MM.1S (cell line): ENCODE measurements at regions not wholly inside any gene's neighbourhood (a gene's known extent, or its start where the extent isn't known, plus 50 kb on each side); places are given as distances from the start of the nearest gene placed in this dataset.

Source experiments
- DNase-seq: peaks from one replicate; pipeline ENCODE4 v3.0.0-alpha.2; 2015
- H2AFZ ChIP-seq: fragments of 300-600 bp; sonication (generic); 2 replicates; pipeline ENCODE4 v1.6.0; 2016; ENCODE audit warnings: antibody characterized with exemption, low read length
- H3F3A ChIP-seq: fragments of 300-600 bp; sonication (generic); 2 replicates; pipeline ENCODE4 v1.6.1; 2016; ENCODE audit warnings: mild to moderate bottlenecking, antibody characterized with exemption, low read length, moderate library complexity, mixed read lengths; ENCODE audit not compliant: insufficient read depth
- H3K27ac ChIP-seq: fragments of 300-600 bp; sonication (generic); 2 replicates; pipeline ENCODE4 v1.5.1; 2016; ENCODE audit warnings: mild to moderate bottlenecking, low read length
- H3K27me3 ChIP-seq: fragments of 300-600 bp; sonication (generic); replicated peaks from 2 replicates; pipeline ENCODE4 v1.6.0; 2016; ENCODE audit warnings: low read length; ENCODE audit not compliant: insufficient read depth
- H3K36me3 ChIP-seq: fragments of 300-600 bp; sonication (generic); replicated peaks from 2 replicates; pipeline ENCODE4 v1.6.1; 2016; ENCODE audit warnings: mild to moderate bottlenecking, low read length, mixed read lengths; ENCODE audit not compliant: insufficient read depth
- H3K4me1 ChIP-seq: fragments of 300-600 bp; sonication (generic); 2 replicates; pipeline ENCODE4 v1.6.1; 2016; ENCODE audit warnings: low read length, mixed read lengths
- H3K4me2 ChIP-seq: fragments of 300-600 bp; sonication (generic); 2 replicates; pipeline ENCODE4 v1.6.0; 2016; ENCODE audit warnings: low read depth, low read length
- H3K4me3 ChIP-seq: fragments of 300-600 bp; sonication (generic); 2 replicates; pipeline ENCODE4 v1.5.1; 2016; ENCODE audit warnings: low read length, mixed read lengths
- H3K79me2 ChIP-seq: fragments of 300-600 bp; sonication (generic); 2 replicates; pipeline ENCODE4 v1.6.1; 2016; ENCODE audit warnings: mixed run types, low read length, mixed read lengths
- H3K9ac ChIP-seq: fragments of 300-600 bp; sonication (generic); 2 replicates; pipeline ENCODE4 v1.6.1; 2016; ENCODE audit warnings: low read length, mixed read lengths
- H3K9me2 ChIP-seq: fragments of 300-600 bp; sonication (generic); replicated peaks from 2 replicates; pipeline ENCODE4 v1.6.1; 2016; ENCODE audit warnings: mild to moderate bottlenecking, low read length, mixed read lengths; ENCODE audit not compliant: insufficient read depth
- H3K9me3 ChIP-seq: fragments of 300-600 bp; sonication (generic); replicated peaks from 2 replicates; pipeline ENCODE4 v1.6.1; 2016; ENCODE audit warnings: mild to moderate bottlenecking, low read length, mixed read lengths; ENCODE audit not compliant: insufficient read depth
- H4K20me1 ChIP-seq: fragments of 300-600 bp; sonication (generic); 2 replicates; pipeline ENCODE4 v1.6.1; 2016; ENCODE audit warnings: mild to moderate bottlenecking, low read length, moderate library complexity, mixed read lengths; ENCODE audit not compliant: insufficient read depth
- EZH2 ChIP-seq: fragments of 300-600 bp; sonication (generic); optimal IDR thresholded peaks from 2 replicates; pipeline ENCODE3; 2017; ENCODE audit warnings: low read depth, mild to moderate bottlenecking, antibody characterized with exemption, low read length, mixed read lengths
- EZH2phosphoT487 ChIP-seq: fragments of 300-600 bp; sonication (generic); IDR thresholded peaks from 2 replicates; pipeline ENCODE4 v1.6.1; 2018; ENCODE audit warnings: antibody characterized with exemption, low read length
- TF ChIP-seq, protein P1 (sequence below): fragments of 300-600 bp; sonication (generic); IDR thresholded peaks from 2 replicates; pipeline ENCODE4 v1.5.1; 2016; ENCODE audit warnings: antibody characterized with exemption, low read length, mixed read lengths

DNA sequence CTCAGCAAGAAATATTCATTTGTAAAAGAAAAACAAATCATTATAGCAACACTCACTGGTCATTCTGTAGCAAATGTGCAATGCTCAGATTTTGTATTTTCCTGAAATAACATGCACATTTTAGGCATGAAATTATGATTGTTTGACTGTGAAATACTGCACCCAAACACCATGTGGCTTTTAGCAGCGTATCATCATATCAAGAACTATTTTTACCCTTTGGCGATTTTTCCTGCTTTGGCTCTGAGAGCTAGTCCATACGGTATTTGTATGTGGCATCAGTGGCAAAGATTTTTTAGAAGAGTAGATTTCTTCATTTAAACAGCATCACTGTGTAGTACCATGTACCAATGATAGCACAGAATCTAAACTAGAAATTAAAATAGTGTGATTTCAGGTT, 493.1 kb downstream of the NR4A2 start:
- Histone ChIP-seq H3K36me3 (no peaks in the 10 kb centered on the region), H4K20me1 (no peaks in the 10 kb centered on the region)

DNA sequence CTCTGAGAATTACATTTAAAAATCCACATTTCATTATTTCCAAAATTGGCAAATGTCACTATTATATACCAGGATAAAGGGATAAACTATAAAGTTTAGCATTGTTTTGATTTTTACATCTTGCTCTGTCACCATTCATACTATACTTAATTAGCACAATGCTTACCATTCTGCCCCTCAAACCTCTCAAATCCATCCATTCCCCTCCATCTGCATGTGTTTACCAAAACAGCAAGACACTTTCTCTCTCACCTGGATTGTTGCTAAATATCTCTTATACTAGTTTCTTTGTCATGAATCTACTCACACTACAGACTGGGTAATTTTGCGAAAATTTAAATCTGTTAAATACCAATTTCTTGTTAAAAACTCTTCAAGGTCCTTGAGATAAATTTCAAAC, 496.1 kb downstream of the NR4A2 start:
- Histone ChIP-seq H3K36me3 (no peaks in the 10 kb centered on the region), H3K4me1 (no peaks in the 10 kb centered on the region), H3K27ac (no peak overlapping the region), H3K79me2 (no peaks in the 10 kb centered on the region), H3K27me3 (no peaks in the 10 kb centered on the region), H3F3A (no peaks in the 10 kb centered on the region), H3K9ac (no peak overlapping the region), H3K9me3 (no peaks in the 10 kb centered on the region), H4K20me1 (no peaks in the 10 kb centered on the region), H3K4me2 (no peak overlapping the region), H3K4me3 (no peak overlapping the region), H2AFZ (no peak overlapping the region), H3K9me2 (no peaks in the 10 kb centered on the region)
- TF ChIP-seq, protein P1, sequence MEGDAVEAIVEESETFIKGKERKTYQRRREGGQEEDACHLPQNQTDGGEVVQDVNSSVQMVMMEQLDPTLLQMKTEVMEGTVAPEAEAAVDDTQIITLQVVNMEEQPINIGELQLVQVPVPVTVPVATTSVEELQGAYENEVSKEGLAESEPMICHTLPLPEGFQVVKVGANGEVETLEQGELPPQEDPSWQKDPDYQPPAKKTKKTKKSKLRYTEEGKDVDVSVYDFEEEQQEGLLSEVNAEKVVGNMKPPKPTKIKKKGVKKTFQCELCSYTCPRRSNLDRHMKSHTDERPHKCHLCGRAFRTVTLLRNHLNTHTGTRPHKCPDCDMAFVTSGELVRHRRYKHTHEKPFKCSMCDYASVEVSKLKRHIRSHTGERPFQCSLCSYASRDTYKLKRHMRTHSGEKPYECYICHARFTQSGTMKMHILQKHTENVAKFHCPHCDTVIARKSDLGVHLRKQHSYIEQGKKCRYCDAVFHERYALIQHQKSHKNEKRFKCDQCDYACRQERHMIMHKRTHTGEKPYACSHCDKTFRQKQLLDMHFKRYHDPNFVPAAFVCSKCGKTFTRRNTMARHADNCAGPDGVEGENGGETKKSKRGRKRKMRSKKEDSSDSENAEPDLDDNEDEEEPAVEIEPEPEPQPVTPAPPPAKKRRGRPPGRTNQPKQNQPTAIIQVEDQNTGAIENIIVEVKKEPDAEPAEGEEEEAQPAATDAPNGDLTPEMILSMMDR, result no peak
- TF ChIP-seq EZH2phosphoT487 (no peak), EZH2 (no peak)
- no peak for DNase-seq

More for the DNA sequence above, 493.1 kb downstream of the NR4A2 start:
- no peak for DNase-seq
- Histone ChIP-seq H3K9me2 (no peaks in the 10 kb centered on the region), H3F3A (no peaks in the 10 kb centered on the region), H3K27ac (no peak overlapping the region), H3K79me2 (no peaks in the 10 kb centered on the region), H3K9me3 (no peaks in the 10 kb centered on the region), H3K4me1 (no peaks in the 10 kb centered on the region), H2AFZ (no peak overlapping the region), H3K27me3 (no peaks in the 10 kb centered on the region), H3K9ac (no peak overlapping the region), H3K4me2 (no peak overlapping the region), H3K4me3 (no peak overlapping the region)
- TF ChIP-seq EZH2phosphoT487, result no peak
- TF ChIP-seq, protein P1, result no peak
- TF ChIP-seq EZH2, result no peak

DNA sequence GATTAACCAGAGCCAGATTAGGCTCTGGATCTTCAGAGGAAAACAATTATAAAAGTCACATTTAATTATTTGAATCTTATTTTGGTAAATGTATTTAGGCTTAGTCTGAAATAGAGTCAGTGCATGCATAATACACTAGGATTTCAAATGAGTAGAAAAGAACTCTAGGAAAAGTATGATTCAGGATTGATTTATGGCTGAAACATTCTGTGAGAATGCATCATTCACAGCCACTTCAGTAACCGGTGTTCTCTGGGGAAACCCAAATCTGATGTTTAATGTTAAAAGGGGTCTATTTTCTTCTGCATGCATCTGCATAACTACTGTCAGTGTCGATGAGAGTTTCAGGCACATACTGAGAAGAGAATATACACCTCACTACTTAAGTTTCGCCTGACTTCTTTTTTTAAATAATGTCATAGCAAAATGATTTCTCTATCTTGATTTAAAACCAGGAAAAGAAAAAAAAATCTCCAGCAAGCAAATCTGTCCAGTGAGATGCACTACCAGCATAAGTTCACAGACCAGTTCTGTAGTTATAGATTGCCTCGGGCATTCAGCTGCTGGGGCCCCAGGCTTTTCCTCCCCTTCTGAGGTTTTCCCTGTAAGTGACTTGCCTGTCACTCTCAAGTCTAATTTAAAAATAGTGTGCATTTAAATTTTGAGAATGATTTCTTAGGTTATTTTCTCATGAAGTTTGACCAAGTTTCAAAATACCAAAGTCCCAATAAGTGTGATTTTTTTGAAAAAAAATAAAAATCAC, 501.5 kb downstream of the NR4A2 start:
- H3K4me2 ChIP-seq, result no peak overlapping the region
- H3K9ac ChIP-seq, result no peak overlapping the region
- no peaks in the 10 kb centered on the region for H3K36me3 ChIP-seq
- TF ChIP-seq EZH2phosphoT487, result no peak
- TF ChIP-seq, protein P1, result no peak
- TF ChIP-seq EZH2, result no peak
- no peaks in the 10 kb centered on the region for H4K20me1 ChIP-seq
- no peaks in the 10 kb centered on the region for H3K4me1 ChIP-seq
- no peak overlapping the region for H3K4me3 ChIP-seq
- H3K79me2 ChIP-seq, result no peaks in the 10 kb centered on the region
- H2AFZ ChIP-seq, result no peak overlapping the region
- no peaks in the 10 kb centered on the region for H3K27me3 ChIP-seq
- H3F3A ChIP-seq, result no peaks in the 10 kb centered on the region
- H3K27ac ChIP-seq, result no peak overlapping the region
- DNase-seq, result no peak
- no peaks in the 10 kb centered on the region for H3K9me3 ChIP-seq
- no peaks in the 10 kb centered on the region for H3K9me2 ChIP-seq
